HL-60 (cell line): ENCODE measurements at regions not wholly inside any gene's neighbourhood (a gene's known extent, or its start where the extent isn't known, plus 50 kb on each side); places are given as distances from the start of the nearest gene placed in this dataset.

Experiments
- DNase-seq, 2 experiments: peaks; one replicate each; pipeline ENCODE4 v3.0.0-alpha.2; 2010 to 2020; ENCODE audit warnings: low read depth in 1 of 2, low spot score in 1 of 2
- H3K27ac ChIP-seq: fragments of 250-450 bp; sonication (Bioruptor Pico); replicated peaks from 2 replicates; pipeline ENCODE4 v1.5.1; 2020; ENCODE audit warnings: mild to moderate bottlenecking, moderate library complexity
- H3K27me3 ChIP-seq: fragments of 250-450 bp; sonication (Bioruptor Pico); 2 replicates; pipeline ENCODE4 v1.5.1; 2021; ENCODE audit warnings: mild to moderate bottlenecking, moderate library complexity; ENCODE audit not compliant: insufficient read depth, poor library complexity, severe bottlenecking
- H3K4me3 ChIP-seq: replicated peaks from 2 replicates; pipeline ENCODE4 v1.5.1; 2011; ENCODE audit warnings: mild to moderate bottlenecking, control low read depth, low read length; ENCODE audit not compliant: insufficient read depth
- GABPA ChIP-seq: IDR thresholded peaks from 2 replicates; pipeline ENCODE4 v1.6.1; 2012; ENCODE audit warnings: low read depth
- POLR2AphosphoS5 ChIP-seq: IDR thresholded peaks from 2 replicates; pipeline ENCODE4 v1.6.1; 2012; ENCODE audit warnings: low read depth
- SPI1 ChIP-seq: IDR thresholded peaks from 2 replicates; pipeline ENCODE4 v1.6.1; 2012; ENCODE audit warnings: low read depth, mild to moderate bottlenecking, borderline replicate concordance
- TF ChIP-seq, protein P1 (sequence below): IDR thresholded peaks from one replicate; pipeline ENCODE4 v1.5.1; 2011; ENCODE audit warnings: low read length, control low read depth, inconsistent platforms; ENCODE audit not compliant: insufficient read depth
- TF ChIP-seq, protein P2 (sequence below): IDR thresholded peaks from 2 replicates; pipeline ENCODE4 v1.6.1; 2012; ENCODE audit warnings: low read depth; ENCODE audit not compliant: insufficient replicate concordance

DNA sequence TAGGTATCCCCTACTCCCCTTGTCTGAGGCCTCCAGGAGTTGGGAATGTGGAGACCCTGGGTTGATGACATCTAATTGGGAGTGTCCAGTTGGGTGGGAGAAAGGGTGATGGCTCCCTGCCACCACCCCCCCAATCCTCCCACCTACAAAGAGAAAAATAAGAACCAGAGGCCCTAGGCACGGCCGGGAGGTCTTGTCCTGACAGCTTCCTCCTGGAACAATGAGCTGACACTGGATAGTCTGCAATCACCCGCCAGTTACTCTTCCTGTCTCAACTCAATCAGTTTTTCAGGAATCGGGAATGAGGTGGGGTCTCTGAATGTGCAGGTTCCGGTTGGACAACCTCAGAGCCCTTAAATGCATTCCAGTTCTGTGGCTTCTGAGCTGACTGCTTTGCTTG lies 129.9 kb upstream of the MRPS22 start:
- no peak for DNase-seq
- H3K27me3 ChIP-seq, result peaks cover 5% of the 10 kb centered on the region
- TF ChIP-seq POLR2AphosphoS5 (no peak), GABPA (no peak), SPI1 (no peak)
- TF ChIP-seq, protein P1, sequence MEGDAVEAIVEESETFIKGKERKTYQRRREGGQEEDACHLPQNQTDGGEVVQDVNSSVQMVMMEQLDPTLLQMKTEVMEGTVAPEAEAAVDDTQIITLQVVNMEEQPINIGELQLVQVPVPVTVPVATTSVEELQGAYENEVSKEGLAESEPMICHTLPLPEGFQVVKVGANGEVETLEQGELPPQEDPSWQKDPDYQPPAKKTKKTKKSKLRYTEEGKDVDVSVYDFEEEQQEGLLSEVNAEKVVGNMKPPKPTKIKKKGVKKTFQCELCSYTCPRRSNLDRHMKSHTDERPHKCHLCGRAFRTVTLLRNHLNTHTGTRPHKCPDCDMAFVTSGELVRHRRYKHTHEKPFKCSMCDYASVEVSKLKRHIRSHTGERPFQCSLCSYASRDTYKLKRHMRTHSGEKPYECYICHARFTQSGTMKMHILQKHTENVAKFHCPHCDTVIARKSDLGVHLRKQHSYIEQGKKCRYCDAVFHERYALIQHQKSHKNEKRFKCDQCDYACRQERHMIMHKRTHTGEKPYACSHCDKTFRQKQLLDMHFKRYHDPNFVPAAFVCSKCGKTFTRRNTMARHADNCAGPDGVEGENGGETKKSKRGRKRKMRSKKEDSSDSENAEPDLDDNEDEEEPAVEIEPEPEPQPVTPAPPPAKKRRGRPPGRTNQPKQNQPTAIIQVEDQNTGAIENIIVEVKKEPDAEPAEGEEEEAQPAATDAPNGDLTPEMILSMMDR, result no peak
- no peak overlapping the region for H3K27ac ChIP-seq
- no peak overlapping the region for H3K4me3 ChIP-seq

DNA sequence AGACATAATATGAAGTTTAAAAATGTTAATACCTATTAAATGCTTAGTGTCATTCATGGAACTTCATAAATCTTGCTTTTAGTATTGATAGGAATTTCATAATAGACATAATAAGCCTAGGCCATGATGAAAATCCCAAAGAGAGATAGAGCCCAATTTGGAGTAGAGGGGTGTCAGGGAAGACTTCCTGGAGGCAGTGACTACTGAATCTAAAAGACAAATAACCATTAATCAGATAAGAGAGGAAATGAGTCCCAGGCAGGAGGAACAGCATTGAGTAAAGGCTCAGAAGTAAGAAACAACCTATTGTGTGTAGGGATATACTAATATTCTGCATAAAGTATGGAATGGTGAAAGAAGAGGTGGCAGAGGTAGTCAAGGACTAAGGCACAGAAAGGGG lies 126.9 kb upstream of the MRPS22 start:
- TF ChIP-seq, protein P1, result no peak
- TF ChIP-seq, protein P2, sequence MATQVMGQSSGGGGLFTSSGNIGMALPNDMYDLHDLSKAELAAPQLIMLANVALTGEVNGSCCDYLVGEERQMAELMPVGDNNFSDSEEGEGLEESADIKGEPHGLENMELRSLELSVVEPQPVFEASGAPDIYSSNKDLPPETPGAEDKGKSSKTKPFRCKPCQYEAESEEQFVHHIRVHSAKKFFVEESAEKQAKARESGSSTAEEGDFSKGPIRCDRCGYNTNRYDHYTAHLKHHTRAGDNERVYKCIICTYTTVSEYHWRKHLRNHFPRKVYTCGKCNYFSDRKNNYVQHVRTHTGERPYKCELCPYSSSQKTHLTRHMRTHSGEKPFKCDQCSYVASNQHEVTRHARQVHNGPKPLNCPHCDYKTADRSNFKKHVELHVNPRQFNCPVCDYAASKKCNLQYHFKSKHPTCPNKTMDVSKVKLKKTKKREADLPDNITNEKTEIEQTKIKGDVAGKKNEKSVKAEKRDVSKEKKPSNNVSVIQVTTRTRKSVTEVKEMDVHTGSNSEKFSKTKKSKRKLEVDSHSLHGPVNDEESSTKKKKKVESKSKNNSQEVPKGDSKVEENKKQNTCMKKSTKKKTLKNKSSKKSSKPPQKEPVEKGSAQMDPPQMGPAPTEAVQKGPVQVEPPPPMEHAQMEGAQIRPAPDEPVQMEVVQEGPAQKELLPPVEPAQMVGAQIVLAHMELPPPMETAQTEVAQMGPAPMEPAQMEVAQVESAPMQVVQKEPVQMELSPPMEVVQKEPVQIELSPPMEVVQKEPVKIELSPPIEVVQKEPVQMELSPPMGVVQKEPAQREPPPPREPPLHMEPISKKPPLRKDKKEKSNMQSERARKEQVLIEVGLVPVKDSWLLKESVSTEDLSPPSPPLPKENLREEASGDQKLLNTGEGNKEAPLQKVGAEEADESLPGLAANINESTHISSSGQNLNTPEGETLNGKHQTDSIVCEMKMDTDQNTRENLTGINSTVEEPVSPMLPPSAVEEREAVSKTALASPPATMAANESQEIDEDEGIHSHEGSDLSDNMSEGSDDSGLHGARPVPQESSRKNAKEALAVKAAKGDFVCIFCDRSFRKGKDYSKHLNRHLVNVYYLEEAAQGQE, result no peak
- TF ChIP-seq SPI1 (no peak), POLR2AphosphoS5 (no peak), GABPA (no peak)
- H3K27ac ChIP-seq, result no peak overlapping the region
- peaks cover 8% of the 10 kb centered on the region for H3K27me3 ChIP-seq
- no peak overlapping the region for H3K4me3 ChIP-seq
- no peak for DNase-seq

DNA sequence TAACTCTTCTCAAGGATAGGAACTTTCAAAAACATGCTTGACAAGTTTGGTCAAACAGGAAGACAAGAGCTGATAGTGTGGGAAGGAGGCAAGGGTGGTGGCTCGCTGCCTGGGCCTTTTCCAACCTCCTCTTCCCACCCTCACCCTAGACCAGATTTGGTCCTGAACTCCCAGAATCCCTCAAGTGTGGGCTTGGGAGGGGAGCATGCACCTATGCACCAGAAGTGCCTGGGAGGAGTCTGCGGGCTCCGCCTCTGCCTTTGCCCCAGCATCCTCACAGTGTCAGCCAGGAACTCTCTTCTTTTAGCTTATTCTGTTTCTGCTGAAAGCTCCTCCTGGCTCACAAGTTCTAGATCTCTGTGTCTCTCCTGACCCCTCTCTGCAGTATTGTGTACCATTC lies 126.2 kb upstream of the MRPS22 start:
- Histone ChIP-seq H3K27ac (no peak overlapping the region), H3K27me3 (peaks cover 8% of the 10 kb centered on the region), H3K4me3 (no peak overlapping the region)
- no peak for TF ChIP-seq GABPA
- TF ChIP-seq SPI1, result no peak
- TF ChIP-seq POLR2AphosphoS5, result no peak
- TF ChIP-seq, protein P1, result no peak
- TF ChIP-seq, protein P2, result no peak
- DNase-seq, result no peak

DNA sequence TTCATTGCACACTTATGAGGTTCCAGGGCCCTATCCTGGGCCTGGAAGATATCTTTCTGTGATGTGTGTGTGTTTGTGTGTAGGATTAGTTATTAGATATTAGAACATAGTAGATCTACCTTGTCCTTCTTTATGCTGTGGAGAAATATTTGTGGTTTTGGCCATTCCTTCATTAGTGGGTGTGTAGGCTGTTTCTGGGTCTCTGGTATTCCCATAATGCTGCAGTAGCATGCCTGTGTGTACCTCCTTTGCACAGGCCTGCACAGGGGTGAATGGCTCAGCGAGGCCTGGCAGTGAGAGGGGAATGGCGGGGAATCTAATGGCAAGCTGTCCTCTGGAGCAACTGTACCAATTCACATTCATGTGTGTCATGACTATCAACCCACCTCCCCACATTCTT lies 125.8 kb upstream of the MRPS22 start:
- no peak for TF ChIP-seq POLR2AphosphoS5
- TF ChIP-seq, protein P1, result no peak
- TF ChIP-seq GABPA, result no peak
- TF ChIP-seq, protein P2, result no peak
- no peak for TF ChIP-seq SPI1
- peaks cover 8% of the 10 kb centered on the region for H3K27me3 ChIP-seq
- H3K27ac ChIP-seq, result no peak overlapping the region
- H3K4me3 ChIP-seq, result no peak overlapping the region
- no peak for DNase-seq
